IPS DF 6.9 (cell line): ENCODE measurements at regions not wholly inside any gene's neighbourhood (a gene's known extent, or its start where the extent isn't known, plus 50 kb on each side); places are given as distances from the start of the nearest gene placed in this dataset.

ENCODE experiments used
- DNase-seq: peaks from one replicate; pipeline ENCODE4 v3.0.0-alpha.2; 2013; ENCODE audit warnings: low read depth, low spot score
- H3K27ac ChIP-seq: one replicate; pipeline ENCODE4 v1.5.1; 2013; ENCODE audit warnings: low read length, control low read depth
- H3K27me3 ChIP-seq: 2 replicates; pipeline ENCODE4 v1.6.1; 2013; ENCODE audit warnings: mild to moderate bottlenecking, low read length; ENCODE audit not compliant: control insufficient read depth, insufficient read depth
- H3K36me3 ChIP-seq: 2 replicates; pipeline ENCODE4 v1.6.1; 2013; ENCODE audit warnings: low read length; ENCODE audit not compliant: control insufficient read depth, insufficient read depth
- H3K4me1 ChIP-seq: 2 replicates; pipeline ENCODE4 v1.6.1; 2013; ENCODE audit warnings: low read length; ENCODE audit not compliant: control insufficient read depth, insufficient read depth
- H3K4me3 ChIP-seq: 2 replicates; pipeline ENCODE4 v1.5.1; 2013; ENCODE audit warnings: mild to moderate bottlenecking, low read length
- H3K9me3 ChIP-seq: 2 replicates; pipeline ENCODE4 v1.6.1; 2013; ENCODE audit warnings: low read length, inconsistent platforms; ENCODE audit not compliant: control insufficient read depth, insufficient read depth
- WGBS: extraction: QIAGEN DNeasy Blood & Tissue Kit; methylation state at CpG from one replicate; pipeline ENCODE4 v1.1.7; 2013; ENCODE audit warnings: mixed read lengths, missing lambda C conversion rate; ENCODE audit not compliant: insufficient read length, insufficient coverage; 5-methylcytosine and 5-hydroxymethylcytosine counted together

GRCh38 chr16:72285728-72286127 lies 113.8 kb upstream of the PMFBP1 start:
- H3K4me3 ChIP-seq = no peak overlapping the region
- peaks cover 6% of the 10 kb centered on the region; the same call in 1 of the 2 replicates for H3K4me1 ChIP-seq
- H3K27ac ChIP-seq = no peak overlapping the region
- no CpG with 5 or more reads among the region's 6 CpGs for WGBS
- DNase-seq = no peak
- H3K9me3 ChIP-seq = no peaks in the 10 kb centered on the region
- no peaks in the 10 kb centered on the region for H3K27me3 ChIP-seq
- H3K36me3 ChIP-seq = no peaks in the 10 kb centered on the region

GRCh38 chr16:72285324-72285723 lies 113.4 kb upstream of the PMFBP1 start:
- H3K27me3 ChIP-seq = no peaks in the 10 kb centered on the region
- peak; percentile 11 for DNase-seq
- no peaks in the 10 kb centered on the region for H3K9me3 ChIP-seq
- no peak overlapping the region for H3K27ac ChIP-seq
- H3K4me3 ChIP-seq = no peak overlapping the region
- peaks cover 6% of the 10 kb centered on the region; the same call in 1 of the 2 replicates for H3K4me1 ChIP-seq
- no CpG with 5 or more reads among the region's 5 CpGs for WGBS
- no peaks in the 10 kb centered on the region for H3K36me3 ChIP-seq

DNA sequence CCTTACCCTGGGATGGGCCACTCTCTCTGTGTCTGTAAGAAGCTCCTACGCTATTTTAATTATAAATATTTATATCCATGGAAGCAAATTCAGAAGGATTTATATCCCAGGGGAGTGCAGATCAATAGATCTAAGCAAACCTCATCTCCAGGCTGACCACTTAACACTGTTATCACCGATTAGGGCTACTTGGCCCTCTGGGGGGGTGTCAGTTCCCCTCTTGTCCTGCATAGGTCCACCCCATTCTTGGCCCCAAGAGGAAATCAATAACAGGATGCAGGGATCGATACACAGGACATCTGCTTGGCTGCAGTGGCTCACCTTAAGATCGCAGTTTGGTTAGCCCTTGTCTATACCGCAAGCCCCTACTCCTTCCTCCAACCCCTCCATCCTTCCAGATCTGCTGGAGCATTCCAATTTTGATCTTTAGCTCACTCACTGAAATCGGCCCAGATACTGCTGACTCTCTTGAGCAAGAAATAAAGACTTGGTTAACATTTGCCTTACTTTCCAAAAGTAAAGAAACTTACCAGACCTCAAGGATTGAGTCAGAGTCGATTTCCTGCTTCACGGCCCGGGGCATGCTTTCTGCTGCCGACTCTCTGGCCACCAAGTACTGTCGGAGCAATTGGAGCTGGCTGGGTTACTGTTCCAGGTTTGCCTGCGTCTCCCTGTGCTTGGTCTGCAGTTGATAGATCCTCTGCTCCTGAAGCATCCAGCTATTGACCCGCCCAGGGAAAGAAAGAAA lies 112.3 kb upstream of the PMFBP1 start:
- no CpG with 5 or more reads among the region's 13 CpGs for WGBS

GRCh38 chr16:72282362-72282761 lies 110.4 kb upstream of the PMFBP1 start:
- Histone ChIP-seq H3K9me3 (no peaks in the 10 kb centered on the region), H3K4me3 (no peak overlapping the region), H3K36me3 (no peaks in the 10 kb centered on the region), H3K4me1 (peaks cover 6% of the 10 kb centered on the region; the same call in 1 of the 2 replicates), H3K27ac (no peak overlapping the region), H3K27me3 (no peaks in the 10 kb centered on the region)
- WGBS = no CpG with 5 or more reads among the region's 1 CpG
- no peak for DNase-seq

More for the DNA sequence above, 112.3 kb upstream of the PMFBP1 start:
- no peak overlapping the region for H3K4me3 ChIP-seq
- H3K27ac ChIP-seq = no peak overlapping the region
- H3K27me3 ChIP-seq = no peaks in the 10 kb centered on the region
- no peaks in the 10 kb centered on the region for H3K36me3 ChIP-seq
- DNase-seq = no peak
- peaks cover 6% of the 10 kb centered on the region; the same call in 1 of the 2 replicates for H3K4me1 ChIP-seq
- H3K9me3 ChIP-seq = no peaks in the 10 kb centered on the region

GRCh38 chr16:72278301-72278700 lies 106.3 kb upstream of the PMFBP1 start:
- Histone ChIP-seq H3K9me3 (no peaks in the 10 kb centered on the region), H3K4me1 (no peaks in the 10 kb centered on the region), H3K27me3 (no peaks in the 10 kb centered on the region), H3K36me3 (no peaks in the 10 kb centered on the region), H3K27ac (no peak overlapping the region), H3K4me3 (no peak overlapping the region)
- no CpG with 5 or more reads among the region's 3 CpGs for WGBS
- no peak for DNase-seq

- H3K4me3 ChIP-seq = no peak overlapping the region
- DNase-seq = no peak
- H3K9me3 ChIP-seq = no peaks in the 10 kb centered on the region
- H3K27me3 ChIP-seq = no peaks in the 10 kb centered on the region
- no peaks in the 10 kb centered on the region for H3K4me1 ChIP-seq
- no peaks in the 10 kb centered on the region for H3K36me3 ChIP-seq
- H3K27ac ChIP-seq = no peak overlapping the region
- no CpG with 5 or more reads among the region's 2 CpGs for WGBS
Observed at GRCh38 chr16:72277749-72278148, 105.8 kb upstream of the PMFBP1 start.

- Histone ChIP-seq H3K4me3 (no peak overlapping the region), H3K4me1 (no peaks in the 10 kb centered on the region), H3K27ac (no peak overlapping the region), H3K36me3 (no peaks in the 10 kb centered on the region), H3K27me3 (no peaks in the 10 kb centered on the region), H3K9me3 (no peaks in the 10 kb centered on the region)
- DNase-seq = no peak
- WGBS = no CpG with 5 or more reads among the region's 3 CpGs
Observed at GRCh38 chr16:72271699-72272240, 99.8 kb upstream of the PMFBP1 start.

GRCh38 chr16:72270531-72270930 lies 98.6 kb upstream of the PMFBP1 start:
- H3K36me3 ChIP-seq = no peaks in the 10 kb centered on the region
- H3K27me3 ChIP-seq = no peaks in the 10 kb centered on the region
- H3K9me3 ChIP-seq = no peaks in the 10 kb centered on the region
- H3K4me1 ChIP-seq = no peaks in the 10 kb centered on the region
- no CpG with 5 or more reads among the region's 1 CpG for WGBS
- DNase-seq = no peak
- H3K4me3 ChIP-seq = no peak overlapping the region
- no peak overlapping the region for H3K27ac ChIP-seq

- H3K27ac ChIP-seq = no peak overlapping the region
- H3K4me3 ChIP-seq = no peak overlapping the region
- H3K27me3 ChIP-seq = no peaks in the 10 kb centered on the region
- H3K36me3 ChIP-seq = no peaks in the 10 kb centered on the region
- no CpG with 5 or more reads among the region's 6 CpGs for WGBS
- no peaks in the 10 kb centered on the region for H3K4me1 ChIP-seq
- no peak for DNase-seq
- no peaks in the 10 kb centered on the region for H3K9me3 ChIP-seq
Observed at GRCh38 chr16:72266836-72267235, 94.9 kb upstream of the PMFBP1 start.

GRCh38 chr16:72264771-72265170 lies 92.8 kb upstream of the PMFBP1 start:
- Histone ChIP-seq H3K27me3 (no peaks in the 10 kb centered on the region), H3K4me1 (no peaks in the 10 kb centered on the region), H3K27ac (no peak overlapping the region), H3K36me3 (no peaks in the 10 kb centered on the region), H3K9me3 (no peaks in the 10 kb centered on the region), H3K4me3 (no peak overlapping the region)
- DNase-seq = no peak
- WGBS = no CpG with 5 or more reads among the region's 2 CpGs

DNA sequence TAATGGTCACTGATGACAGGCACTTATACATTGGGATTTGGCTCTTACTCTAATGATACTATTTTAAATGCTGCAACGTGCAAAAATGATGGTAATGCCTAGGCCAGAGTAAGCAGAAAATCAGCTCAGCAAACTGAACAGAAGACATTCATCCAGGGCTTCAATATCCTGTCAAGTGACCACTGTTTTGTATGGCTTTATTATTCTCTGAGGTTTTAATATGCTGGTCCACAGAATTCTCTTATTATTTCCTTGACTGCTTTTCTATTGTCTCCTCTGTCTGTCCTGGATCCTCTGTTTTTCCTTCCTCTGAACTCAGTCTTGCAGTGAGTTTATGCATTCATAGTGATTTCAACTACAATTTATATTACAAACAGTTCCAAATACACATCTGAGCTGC lies 90.8 kb upstream of the PMFBP1 start:
- no peak for DNase-seq
- Histone ChIP-seq H3K27me3 (no peaks in the 10 kb centered on the region), H3K4me1 (no peaks in the 10 kb centered on the region), H3K9me3 (no peaks in the 10 kb centered on the region), H3K36me3 (no peaks in the 10 kb centered on the region), H3K27ac (no peak overlapping the region), H3K4me3 (no peak overlapping the region)
- WGBS = no CpG with 5 or more reads among the region's 1 CpG
